Naive thymus-derived CD4-positive, alpha-beta T cell (primary cell): ENCODE measurements at regions not wholly inside any gene's neighbourhood (a gene's known extent, or its start where the extent isn't known, plus 50 kb on each side); places are given as distances from the start of the nearest gene placed in this dataset.

Source experiments
- ATAC-seq: fragments of 150-1000 bp; cut with Tn5 transposase; 2 replicates; pipeline ENCODE4 v1.10.0; 2021; ENCODE audit warnings: mild to moderate bottlenecking, moderate library complexity
- CTCF ChIA-PET: fragments of 350-600 bp; sonication (Branson Sonifier 250); formaldehyde crosslinking; loops from one replicate; lab custom pipeline; 2021; ENCODE audit warnings: antibody characterized with exemption; lab: Charles Lee
- POLR2A ChIA-PET: fragments of 350-600 bp; sonication (Branson Sonifier 250); formaldehyde crosslinking; loops from one replicate; lab custom pipeline; 2021; ENCODE audit warnings: antibody characterized with exemption, inconsistent platforms; lab: Charles Lee
- DNase-seq, 9 donors: peaks; one replicate each; pipeline versions ENCODE4 v3.0.0 to v3.0.0-alpha.2; 2020 to 2022; ENCODE audit warnings: mixed read lengths in 1 of 9
- H3K27ac ChIP-seq: one replicate; pipeline ENCODE4 v1.7.0; 2013; ENCODE audit warnings: mild to moderate bottlenecking, low read depth, low read length, moderate library complexity
- H3K27me3 ChIP-seq, 2 donors: one replicate each; pipeline ENCODE4 v1.7.0; 2013; ENCODE audit warnings: low read length in 2 of 2, mild to moderate bottlenecking in 2 of 2, moderate library complexity in 2 of 2; ENCODE audit not compliant: control insufficient read depth in 2 of 2, insufficient read depth in 2 of 2
- H3K36me3 ChIP-seq, 3 experiments: 1 replicate in 2 of 3; 2 replicates in 1 of 3; pipeline ENCODE4 v1.7.0; 2013; ENCODE audit warnings: low read length in 3 of 3, mild to moderate bottlenecking in 3 of 3, moderate library complexity in 1 of 3; ENCODE audit not compliant: insufficient read depth in 3 of 3, control insufficient read depth in 2 of 3
- H3K4me1 ChIP-seq, 2 donors: one replicate each; pipeline ENCODE4 v1.7.0; 2013; ENCODE audit warnings: low read length in 2 of 2, mild to moderate bottlenecking in 2 of 2, moderate library complexity in 1 of 2; ENCODE audit not compliant: control insufficient read depth in 2 of 2, insufficient read depth in 2 of 2
- H3K4me3 ChIP-seq: 2 replicates; pipeline ENCODE4 v1.7.0; 2013; ENCODE audit warnings: mild to moderate bottlenecking, low read length
- H3K9me3 ChIP-seq, 3 experiments: 1 replicate in 2 of 3; 2 replicates in 1 of 3; pipeline ENCODE4 v1.7.0; 2013; ENCODE audit warnings: low read length in 3 of 3; ENCODE audit not compliant: control insufficient read depth in 2 of 3
- H3K27ac Mint-ChIP-seq, 9 donors: one replicate each; pipeline ENCODE4 v1.8.0; 2020 to 2022; ENCODE audit warnings: mixed read lengths in 9 of 9, mild to moderate bottlenecking in 8 of 9, moderate library complexity in 5 of 9, inconsistent platforms in 2 of 9
- H3K27me3 Mint-ChIP-seq, 5 donors: one replicate each; pipeline ENCODE4 v1.8.0; 2021 to 2022; ENCODE audit warnings: mixed read lengths in 5 of 5, mild to moderate bottlenecking in 1 of 5
- H3K36me3 Mint-ChIP-seq, 5 donors: one replicate each; pipeline ENCODE4 v1.8.0; 2020 to 2022; ENCODE audit warnings: mixed read lengths in 5 of 5, mild to moderate bottlenecking in 3 of 5, inconsistent platforms in 1 of 5
- H3K4me1 Mint-ChIP-seq, 7 donors: one replicate each; pipeline ENCODE4 v1.8.0; 2020 to 2022; ENCODE audit warnings: mixed read lengths in 7 of 7, mild to moderate bottlenecking in 3 of 7, inconsistent platforms in 1 of 7
- H3K4me3 Mint-ChIP-seq, 10 donors: one replicate each; pipeline ENCODE4 v1.8.0; 2020 to 2022; ENCODE audit warnings: mild to moderate bottlenecking in 10 of 10, mixed read lengths in 10 of 10, moderate library complexity in 6 of 10, inconsistent platforms in 2 of 10
- H3K9me3 Mint-ChIP-seq, 11 donors: one replicate each; pipeline ENCODE4 v1.8.0; 2020 to 2022; ENCODE audit warnings: mixed read lengths in 11 of 11, mild to moderate bottlenecking in 4 of 11, inconsistent platforms in 1 of 11, moderate library complexity in 1 of 11
- intact Hi-C, 2 donors: fragments of 100-400 bp; cut with micrococcal nuclease; formaldehyde crosslinking; loops; one replicate each; pipeline ENCODE4 v1.15.1; 2023

DNA sequence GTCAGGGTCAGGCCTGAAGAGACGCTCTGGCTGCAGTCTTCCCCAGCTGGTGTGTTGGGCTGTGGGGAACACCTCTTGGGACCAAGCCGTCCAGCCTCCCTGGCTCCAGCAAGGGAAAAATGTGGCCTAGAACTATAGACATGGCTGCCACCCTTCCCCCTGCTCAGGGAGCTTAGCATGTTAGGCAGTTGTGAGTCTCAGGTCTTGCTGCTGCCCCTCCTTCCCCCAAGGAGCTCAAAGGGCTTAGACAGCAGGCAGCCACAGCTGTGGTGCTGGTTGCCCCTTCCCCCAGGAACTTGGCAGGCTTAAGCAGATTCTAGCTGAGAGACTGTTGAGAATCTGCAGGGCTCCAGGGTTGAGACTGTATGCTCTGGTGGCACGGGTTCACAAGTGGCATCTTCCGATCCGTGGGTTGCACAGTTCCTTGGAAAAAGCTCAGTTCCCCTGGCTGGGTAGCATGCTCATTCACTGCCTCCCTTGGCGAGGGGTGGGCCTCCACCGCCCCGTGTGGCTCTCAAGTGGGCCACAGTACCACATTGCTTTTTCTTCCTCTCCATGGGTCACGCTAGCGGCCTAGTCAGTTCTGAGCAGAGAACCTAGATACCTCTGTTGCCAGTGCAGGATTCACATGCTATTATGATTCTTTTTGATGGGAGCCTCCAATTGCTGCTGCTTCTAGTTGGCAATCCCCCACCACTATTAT is 1258.6 kb downstream of the OLFM4 start:
- H3K36me3 Mint-ChIP-seq: no peaks in the 10 kb centered on the region
- peaks cover 10 to 48% (median 24%) of the 10 kb centered on the region in 11 donors for H3K9me3 Mint-ChIP-seq
- H3K27ac Mint-ChIP-seq: no peak overlapping the region
- CTCF ChIA-PET: interaction anchor here (0.5 kb wide), 1 partner anchor 14 kb away, joined by 5 read pairs; no protein-coding TSS in a partner anchor
- no peak for DNase-seq
- no peak for ATAC-seq
- Histone ChIP-seq H3K27ac (no peak overlapping the region), H3K4me3 (no peak overlapping the region), H3K27me3 (no peaks in the 10 kb centered on the region), H3K4me1 (no peaks in the 10 kb centered on the region), H3K9me3 (peaks cover 0 to 7% (median 0%) of the 10 kb centered on the region in 3 experiments), H3K36me3 (no peaks in the 10 kb centered on the region)
- intact Hi-C loops: no loop called here
- no peaks in the 10 kb centered on the region for H3K27me3 Mint-ChIP-seq
- no peak overlapping the region for H3K4me3 Mint-ChIP-seq
- no peaks in the 10 kb centered on the region for H3K4me1 Mint-ChIP-seq
- POLR2A ChIA-PET: no interaction called here

DNA sequence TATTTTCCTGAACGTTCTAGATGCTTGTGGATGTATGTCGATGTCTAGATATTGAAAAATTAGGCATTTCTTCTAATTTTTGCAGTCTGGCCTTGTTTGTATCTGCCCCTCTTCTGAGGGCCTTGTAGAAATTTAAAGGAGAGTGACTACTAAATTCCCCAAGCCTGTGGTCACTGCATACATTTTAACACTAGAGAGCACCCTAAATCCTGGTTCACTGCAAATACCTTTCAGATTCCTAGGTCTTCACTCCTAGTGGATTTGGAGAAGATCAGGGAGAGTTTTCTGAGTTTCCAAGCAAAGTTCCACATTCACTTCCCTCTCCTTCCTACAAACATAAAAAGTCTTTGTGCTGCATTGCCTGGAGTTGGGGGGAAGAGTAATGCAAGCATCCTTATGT is 1272.5 kb downstream of the OLFM4 start:
- intact Hi-C loops: no loop called here
- H3K27ac Mint-ChIP-seq: no peak overlapping the region
- Histone ChIP-seq H3K9me3 (peaks cover 0 to 14% (median 0%) of the 10 kb centered on the region in 3 experiments), H3K36me3 (no peaks in the 10 kb centered on the region), H3K27ac (no peak overlapping the region), H3K27me3 (no peaks in the 10 kb centered on the region), H3K4me1 (no peaks in the 10 kb centered on the region), H3K4me3 (no peak overlapping the region)
- ChIA-PET POLR2A (no interaction called here), CTCF (no interaction called here)
- no peaks in the 10 kb centered on the region for H3K27me3 Mint-ChIP-seq
- DNase-seq (no peak), ATAC-seq (no peak)
- peaks cover 0 to 4% (median 0%) of the 10 kb centered on the region in 5 donors for H3K36me3 Mint-ChIP-seq
- H3K4me1 Mint-ChIP-seq: no peaks in the 10 kb centered on the region
- H3K9me3 Mint-ChIP-seq: peaks cover 4 to 64% (median 22%) of the 10 kb centered on the region in 11 donors
- no peak overlapping the region for H3K4me3 Mint-ChIP-seq

DNA sequence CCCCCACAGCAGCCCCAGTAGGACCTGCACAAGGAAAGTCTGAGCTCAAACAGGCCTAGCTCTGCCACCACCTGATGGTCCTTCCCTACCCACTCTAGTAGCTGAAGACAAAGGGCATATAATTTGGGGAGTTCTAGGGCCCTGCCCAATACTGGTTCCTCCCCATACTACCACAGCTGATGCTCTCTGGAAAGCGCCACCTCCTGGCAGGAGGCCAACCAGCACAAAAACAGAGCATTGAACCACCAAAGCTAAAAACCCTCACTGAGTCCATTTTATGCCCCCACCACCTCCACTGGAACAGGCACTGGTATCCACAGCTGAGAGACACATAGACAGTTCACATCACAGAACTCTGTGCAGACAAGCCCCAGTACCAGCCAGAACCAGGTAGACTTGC is 1276.8 kb downstream of the OLFM4 start:
- H3K36me3 Mint-ChIP-seq: peaks cover 0 to 4% (median 0%) of the 10 kb centered on the region in 5 donors
- peaks cover 4 to 34% (median 21%) of the 10 kb centered on the region in 11 donors for H3K9me3 Mint-ChIP-seq
- Histone ChIP-seq H3K9me3 (peaks cover 0 to 8% (median 0%) of the 10 kb centered on the region in 3 experiments), H3K27me3 (no peaks in the 10 kb centered on the region), H3K4me1 (no peaks in the 10 kb centered on the region), H3K36me3 (no peaks in the 10 kb centered on the region), H3K27ac (no peak overlapping the region), H3K4me3 (no peak overlapping the region)
- ChIA-PET POLR2A (no interaction called here), CTCF (no interaction called here)
- H3K4me3 Mint-ChIP-seq: no peak overlapping the region
- ATAC-seq: no peak
- no peak overlapping the region for H3K27ac Mint-ChIP-seq
- intact Hi-C loops: no loop called here
- DNase-seq: no peak
- no peaks in the 10 kb centered on the region for H3K27me3 Mint-ChIP-seq
- no peaks in the 10 kb centered on the region for H3K4me1 Mint-ChIP-seq

GRCh38 chr13:54312885-54313284 is 1284.3 kb downstream of the OLFM4 start:
- no peak for DNase-seq
- intact Hi-C loops: no loop called here
- ChIA-PET POLR2A (no interaction called here), CTCF (no interaction called here)
- H3K27me3 Mint-ChIP-seq: no peaks in the 10 kb centered on the region
- ATAC-seq: no peak
- H3K27ac Mint-ChIP-seq: no peak overlapping the region
- H3K9me3 Mint-ChIP-seq: peaks cover 3 to 20% (median 14%) of the 10 kb centered on the region in 11 donors
- H3K4me1 Mint-ChIP-seq: no peaks in the 10 kb centered on the region
- Histone ChIP-seq H3K27me3 (no peaks in the 10 kb centered on the region), H3K27ac (no peak overlapping the region), H3K9me3 (no peaks in the 10 kb centered on the region), H3K4me3 (no peak overlapping the region), H3K4me1 (no peaks in the 10 kb centered on the region), H3K36me3 (no peaks in the 10 kb centered on the region)
- H3K4me3 Mint-ChIP-seq: no peak overlapping the region
- H3K36me3 Mint-ChIP-seq: no peaks in the 10 kb centered on the region

- Histone ChIP-seq H3K27me3 (no peaks in the 10 kb centered on the region), H3K4me1 (no peaks in the 10 kb centered on the region), H3K27ac (no peak overlapping the region), H3K9me3 (no peaks in the 10 kb centered on the region), H3K36me3 (no peaks in the 10 kb centered on the region), H3K4me3 (no peak overlapping the region)
- CTCF ChIA-PET: no interaction called here
- Mint-ChIP-seq H3K4me1 (no peaks in the 10 kb centered on the region), H3K9me3 (peaks cover 0 to 38% (median 16%) of the 10 kb centered on the region in 11 donors), H3K36me3 (no peaks in the 10 kb centered on the region), H3K4me3 (no peak overlapping the region), H3K27me3 (no peaks in the 10 kb centered on the region), H3K27ac (no peak overlapping the region)
- intact Hi-C loops: no loop called here
- DNase-seq (no peak), ATAC-seq (no peak)
- POLR2A ChIA-PET: no interaction called here
Measured at GRCh38 chr13:54317722-54318121, 1289.1 kb downstream of the OLFM4 start.

DNA sequence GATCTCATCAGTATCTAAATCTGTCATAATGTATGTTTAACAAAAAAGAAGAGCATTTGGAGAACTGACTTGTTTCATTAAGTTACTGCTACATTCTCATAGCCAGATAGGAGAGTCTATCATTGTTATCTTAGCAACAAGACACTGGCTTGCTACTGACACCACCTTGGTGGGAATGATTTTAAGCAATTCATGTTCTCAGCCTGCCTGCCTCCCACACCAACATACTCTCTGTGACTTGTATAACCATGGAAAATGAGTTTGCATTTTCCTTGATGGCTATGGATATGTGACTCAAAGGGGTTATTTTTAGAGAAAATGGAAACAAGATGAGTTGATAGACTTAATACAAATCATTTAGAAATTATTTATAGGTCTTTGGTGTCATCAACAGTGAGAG is 1308.9 kb downstream of the OLFM4 start:
- Mint-ChIP-seq H3K36me3 (no peaks in the 10 kb centered on the region), H3K27ac (no peak overlapping the region), H3K4me1 (peaks cover 0 to 2% (median 0%) of the 10 kb centered on the region in 7 donors), H3K27me3 (no peaks in the 10 kb centered on the region), H3K4me3 (no peak overlapping the region), H3K9me3 (peaks cover 0 to 30% (median 8%) of the 10 kb centered on the region in 11 donors)
- intact Hi-C loops: no loop called here
- H3K36me3 ChIP-seq: no peaks in the 10 kb centered on the region
- CTCF ChIA-PET: no interaction called here
- no peak for DNase-seq
- H3K4me1 ChIP-seq: no peaks in the 10 kb centered on the region
- H3K27me3 ChIP-seq: no peaks in the 10 kb centered on the region
- no peak overlapping the region for H3K27ac ChIP-seq
- H3K4me3 ChIP-seq: no peak overlapping the region
- H3K9me3 ChIP-seq: peaks cover 0 to 4% (median 0%) of the 10 kb centered on the region in 3 experiments
- POLR2A ChIA-PET: no interaction called here
- no peak for ATAC-seq

- Histone ChIP-seq H3K36me3 (no peaks in the 10 kb centered on the region), H3K4me3 (no peak overlapping the region), H3K9me3 (no peaks in the 10 kb centered on the region), H3K4me1 (no peaks in the 10 kb centered on the region), H3K27ac (no peak overlapping the region), H3K27me3 (no peaks in the 10 kb centered on the region)
- no peaks in the 10 kb centered on the region for H3K36me3 Mint-ChIP-seq
- no peak for DNase-seq
- POLR2A ChIA-PET: no interaction called here
- H3K27me3 Mint-ChIP-seq: no peaks in the 10 kb centered on the region
- CTCF ChIA-PET: no interaction called here
- peaks cover 0 to 20% (median 2%) of the 10 kb centered on the region in 11 donors for H3K9me3 Mint-ChIP-seq
- no peak overlapping the region for H3K27ac Mint-ChIP-seq
- H3K4me3 Mint-ChIP-seq: no peak overlapping the region
- intact Hi-C loops: no loop called here
- no peaks in the 10 kb centered on the region for H3K4me1 Mint-ChIP-seq
- no peak for ATAC-seq
Measured at GRCh38 chr13:54347531-54347930, 1318.9 kb downstream of the OLFM4 start.
